Lower leg skin (tissue), 3 donors: ENCODE measurements at regions not wholly inside any gene's neighbourhood (a gene's known extent, or its start where the extent isn't known, plus 50 kb on each side); places are given as distances from the start of the nearest gene placed in this dataset.

Source experiments
- CTCF ChIP-seq, 3 donors: fragments of 450-650 bp; IDR thresholded peaks; one replicate each; pipeline ENCODE4 v1.5.1; 2016; ENCODE audit warnings: antibody characterized with exemption in 3 of 3, mild to moderate bottlenecking in 3 of 3, moderate library complexity in 2 of 3
- POLR2A ChIP-seq, 2 donors: fragments of 450-650 bp; IDR thresholded peaks; one replicate each; pipeline ENCODE4 v1.6.1; 2016 to 2017; ENCODE audit warnings: antibody characterized with exemption in 2 of 2, mild to moderate bottlenecking in 1 of 2, moderate library complexity in 1 of 2

- no peak for TF ChIP-seq CTCF (IDR thresholded peaks at IDR 0.05)
- no peak for TF ChIP-seq POLR2A (IDR thresholded peaks at IDR 0.05)
These were observed 161.9 kb upstream of the CADPS start for GRCh38 chr3:63037116-63037515.
